WTC11 (cell line): ENCODE measurements at regions not wholly inside any gene's neighbourhood (a gene's known extent, or its start where the extent isn't known, plus 50 kb on each side); places are given as distances from the start of the nearest gene placed in this dataset.
"Not testable (repeated sequence)": the region's sequence is repeated elsewhere in the genome, so short reads cannot be mapped to it uniquely, and the experiment has no call there.

Source experiments
- ATAC-seq: fragments of 200-7000 bp; cut with Tn5 transposase; 2 replicates; pipeline ENCODE4 v1.10.0; 2021; ENCODE audit warnings: mild to moderate bottlenecking, moderate library complexity
- CTCF ChIA-PET: fragments of 300-600 bp; sonication (Branson Sonifier 250); formaldehyde crosslinking; loops from one replicate; lab custom pipeline; 2021; ENCODE audit warnings: antibody characterized with exemption; lab: Charles Lee
- POLR2A ChIA-PET: fragments of 350-600 bp; sonication (Branson Sonifier 250); formaldehyde crosslinking; loops from one replicate; lab custom pipeline; 2021; ENCODE audit warnings: antibody characterized with exemption; lab: Charles Lee
- DNase-seq: peaks from one replicate; pipeline ENCODE4 v3.0.0; 2021; ENCODE audit warnings: low spot score
- H3K27ac Mint-ChIP-seq: 2 replicates; pipeline ENCODE4 v1.8.0; 2021; ENCODE audit warnings: mixed read lengths
- H3K27me3 Mint-ChIP-seq: 2 replicates; pipeline ENCODE4 v1.8.0; 2021; ENCODE audit warnings: low read depth, mild to moderate bottlenecking, moderate library complexity, mixed read lengths
- H3K36me3 Mint-ChIP-seq: 2 replicates; pipeline ENCODE4 v1.8.0; 2021; ENCODE audit warnings: mixed read lengths
- H3K4me1 Mint-ChIP-seq: 2 replicates; pipeline ENCODE4 v1.8.0; 2022; ENCODE audit warnings: mixed read lengths
- H3K4me3 Mint-ChIP-seq: 2 replicates; pipeline ENCODE4 v1.8.0; 2021; ENCODE audit warnings: mild to moderate bottlenecking, moderate library complexity, mixed read lengths
- H3K9me3 Mint-ChIP-seq: 2 replicates; pipeline ENCODE4 v1.8.0; 2021; ENCODE audit warnings: mixed read lengths
- CDX4 ChIP-seq: fragments of 250-450 bp; sonication (Bioruptor Pico); IDR thresholded peaks from 2 replicates; pipeline ENCODE4 v1.9.0; 2021; ENCODE audit warnings: moderate library complexity, mild to moderate bottlenecking, inconsistent platforms, borderline replicate concordance
- EMX1 ChIP-seq: fragments of 250-450 bp; sonication (Bioruptor Pico); IDR thresholded peaks from 2 replicates; pipeline ENCODE4 v1.8.0; 2021; ENCODE audit warnings: mild to moderate bottlenecking
- ETV6 ChIP-seq: sonication (generic); formaldehyde crosslinking; IDR thresholded peaks from 2 replicates; pipeline ENCODE4 v1.8.1; 2022; ENCODE audit warnings: mild to moderate bottlenecking, missing genetic modification reagents
- GTF2I ChIP-seq: fragments of 250-450 bp; sonication (Bioruptor Pico); conservative IDR thresholded peaks from 2 replicates; pipeline ENCODE4 v1.4.0; 2021; ENCODE audit warnings: mild to moderate bottlenecking
- NFE2L1 ChIP-seq: sonication (generic); formaldehyde crosslinking; IDR thresholded peaks from 2 replicates; pipeline ENCODE4 v1.8.1; 2023; ENCODE audit warnings: missing genetic modification reagents
- NR1H2 ChIP-seq: sonication (generic); formaldehyde crosslinking; IDR thresholded peaks from 2 replicates; pipeline ENCODE4 v1.9.0; 2021; ENCODE audit warnings: mild to moderate bottlenecking, moderate library complexity, missing genetic modification reagents
- SMAD3 ChIP-seq: sonication (generic); formaldehyde crosslinking; IDR thresholded peaks from 2 replicates; pipeline ENCODE4 v1.8.0; 2022; ENCODE audit warnings: missing genetic modification reagents, mild to moderate bottlenecking, borderline replicate concordance
- SMAD4 ChIP-seq: sonication (generic); formaldehyde crosslinking; IDR thresholded peaks from 2 replicates; pipeline ENCODE4 v1.8.0; 2022; ENCODE audit warnings: mild to moderate bottlenecking, missing genetic modification reagents
- TEAD1 ChIP-seq: sonication (generic); formaldehyde crosslinking; IDR thresholded peaks from 2 replicates; pipeline ENCODE4 v1.8.0; 2022; ENCODE audit warnings: mild to moderate bottlenecking, missing genetic modification reagents
- TEAD4 ChIP-seq: sonication (generic); formaldehyde crosslinking; IDR thresholded peaks from 2 replicates; pipeline ENCODE4 v1.8.0; 2022; ENCODE audit warnings: mild to moderate bottlenecking, missing genetic modification reagents
- ZNF138 ChIP-seq: sonication (generic); formaldehyde crosslinking; conservative IDR thresholded peaks from 2 replicates; pipeline ENCODE4 v1.8.1; 2022; ENCODE audit warnings: mild to moderate bottlenecking, moderate library complexity, missing genetic modification reagents
- ZNF317 ChIP-seq: sonication (generic); formaldehyde crosslinking; IDR thresholded peaks from 2 replicates; pipeline ENCODE4 v1.8.1; 2023; ENCODE audit warnings: low read depth, mild to moderate bottlenecking, moderate library complexity, missing genetic modification reagents, borderline replicate concordance
- TF ChIP-seq, protein P1 (sequence below): sonication (generic); formaldehyde crosslinking; IDR thresholded peaks from 2 replicates; pipeline ENCODE4 v1.8.0; 2023; ENCODE audit warnings: missing genetic modification reagents
- TF ChIP-seq, protein P2 (sequence below): sonication (generic); formaldehyde crosslinking; IDR thresholded peaks from 2 replicates; pipeline ENCODE4 v1.8.0; 2022; ENCODE audit warnings: missing genetic modification reagents

GRCh38 chr14:106013879-106014376, 487.5 kb downstream of the TMEM121 start:
- H3K4me3 Mint-ChIP-seq, result no peak overlapping the region

DNA sequence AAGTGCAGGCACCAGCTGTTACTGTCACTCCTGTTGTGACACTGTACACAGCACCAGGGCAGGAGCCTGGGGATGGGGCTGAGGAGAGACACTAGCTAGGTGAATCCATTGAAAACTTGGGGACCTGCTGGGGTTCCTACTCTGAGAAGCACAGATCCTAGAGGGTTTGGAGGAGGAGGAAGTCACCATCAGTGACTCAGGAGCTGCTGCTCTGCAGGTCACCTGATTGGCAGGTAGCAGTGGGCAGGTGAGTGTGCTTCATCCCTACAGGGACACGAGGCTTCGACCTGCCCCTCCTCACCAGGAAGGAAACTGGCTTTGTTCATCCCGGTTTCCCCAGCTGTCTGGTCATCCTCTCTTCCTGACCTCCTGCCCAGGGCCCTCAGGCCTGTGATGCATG, 491.6 kb downstream of the TMEM121 start:
- not testable (repeated sequence) for H3K4me1 Mint-ChIP-seq
- H3K36me3 Mint-ChIP-seq, result peaks cover 71% of the 10 kb centered on the region

More at GRCh38 chr14:106013879-106014376, 487.5 kb downstream of the TMEM121 start:
- peaks cover 65% of the 10 kb centered on the region for H3K36me3 Mint-ChIP-seq
- no peak for DNase-seq
- no peak for TF ChIP-seq SMAD3 (CRISPR knock-in tag)
- H3K9me3 Mint-ChIP-seq, result peaks cover 70% of the 10 kb centered on the region
- ChIA-PET POLR2A (no interaction called here), CTCF (no interaction called here)
- H3K4me1 Mint-ChIP-seq, result no peaks in the 10 kb centered on the region
- no peak for ATAC-seq
- peaks cover 2% of the 10 kb centered on the region; the same call in 1 of the 2 replicates for H3K27me3 Mint-ChIP-seq
- H3K27ac Mint-ChIP-seq, result no peak overlapping the region

GRCh38 chr14:106021832-106022231, 495.4 kb downstream of the TMEM121 start:
- TF ChIP-seq, protein P1, sequence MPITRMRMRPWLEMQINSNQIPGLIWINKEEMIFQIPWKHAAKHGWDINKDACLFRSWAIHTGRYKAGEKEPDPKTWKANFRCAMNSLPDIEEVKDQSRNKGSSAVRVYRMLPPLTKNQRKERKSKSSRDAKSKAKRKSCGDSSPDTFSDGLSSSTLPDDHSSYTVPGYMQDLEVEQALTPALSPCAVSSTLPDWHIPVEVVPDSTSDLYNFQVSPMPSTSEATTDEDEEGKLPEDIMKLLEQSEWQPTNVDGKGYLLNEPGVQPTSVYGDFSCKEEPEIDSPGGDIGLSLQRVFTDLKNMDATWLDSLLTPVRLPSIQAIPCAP (CRISPR knock-in tag), result no peak
- TF ChIP-seq EMX1 (CRISPR knock-in tag) (no peak), SMAD4 (CRISPR knock-in tag) (no peak), ETV6 (CRISPR knock-in tag) (no peak), NFE2L1 (CRISPR knock-in tag) (no peak), CDX4 (CRISPR knock-in tag) (no peak), ZNF317 (CRISPR knock-in tag) (no peak), GTF2I (CRISPR knock-in tag) (no peak), NR1H2 (CRISPR knock-in tag) (no peak), TEAD4 (no peak), TEAD1 (CRISPR knock-in tag) (no peak), ZNF138 (CRISPR knock-in tag) (no peak)
- TF ChIP-seq, protein P2, sequence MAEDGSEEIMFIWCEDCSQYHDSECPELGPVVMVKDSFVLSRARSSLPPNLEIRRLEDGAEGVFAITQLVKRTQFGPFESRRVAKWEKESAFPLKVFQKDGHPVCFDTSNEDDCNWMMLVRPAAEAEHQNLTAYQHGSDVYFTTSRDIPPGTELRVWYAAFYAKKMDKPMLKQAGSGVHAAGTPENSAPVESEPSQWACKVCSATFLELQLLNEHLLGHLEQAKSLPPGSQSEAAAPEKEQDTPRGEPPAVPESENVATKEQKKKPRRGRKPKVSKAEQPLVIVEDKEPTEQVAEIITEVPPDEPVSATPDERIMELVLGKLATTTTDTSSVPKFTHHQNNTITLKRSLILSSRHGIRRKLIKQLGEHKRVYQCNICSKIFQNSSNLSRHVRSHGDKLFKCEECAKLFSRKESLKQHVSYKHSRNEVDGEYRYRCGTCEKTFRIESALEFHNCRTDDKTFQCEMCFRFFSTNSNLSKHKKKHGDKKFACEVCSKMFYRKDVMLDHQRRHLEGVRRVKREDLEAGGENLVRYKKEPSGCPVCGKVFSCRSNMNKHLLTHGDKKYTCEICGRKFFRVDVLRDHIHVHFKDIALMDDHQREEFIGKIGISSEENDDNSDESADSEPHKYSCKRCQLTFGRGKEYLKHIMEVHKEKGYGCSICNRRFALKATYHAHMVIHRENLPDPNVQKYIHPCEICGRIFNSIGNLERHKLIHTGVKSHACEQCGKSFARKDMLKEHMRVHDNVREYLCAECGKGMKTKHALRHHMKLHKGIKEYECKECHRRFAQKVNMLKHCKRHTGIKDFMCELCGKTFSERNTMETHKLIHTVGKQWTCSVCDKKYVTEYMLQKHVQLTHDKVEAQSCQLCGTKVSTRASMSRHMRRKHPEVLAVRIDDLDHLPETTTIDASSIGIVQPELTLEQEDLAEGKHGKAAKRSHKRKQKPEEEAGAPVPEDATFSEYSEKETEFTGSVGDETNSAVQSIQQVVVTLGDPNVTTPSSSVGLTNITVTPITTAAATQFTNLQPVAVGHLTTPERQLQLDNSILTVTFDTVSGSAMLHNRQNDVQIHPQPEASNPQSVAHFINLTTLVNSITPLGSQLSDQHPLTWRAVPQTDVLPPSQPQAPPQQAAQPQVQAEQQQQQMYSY (CRISPR knock-in tag), result no peak
- ChIA-PET POLR2A (no interaction called here), CTCF (no interaction called here)
- Mint-ChIP-seq H3K4me3 (no peak overlapping the region), H3K27me3 (peaks cover 3% of the 10 kb centered on the region; the same call in 1 of the 2 replicates), H3K36me3 (peaks cover 75% of the 10 kb centered on the region), H3K4me1 (no peaks in the 10 kb centered on the region), H3K9me3 (peaks cover 90% of the 10 kb centered on the region), H3K27ac (no peak overlapping the region)
- DNase-seq (no peak), ATAC-seq (no peak)

More for the DNA sequence above, 491.6 kb downstream of the TMEM121 start:
- ATAC-seq, POLR2A ChIA-PET, H3K27me3 Mint-ChIP-seq, H3K4me3 Mint-ChIP-seq, CTCF ChIA-PET, DNase-seq, H3K27ac Mint-ChIP-seq: not testable (repeated sequence)
- H3K9me3 Mint-ChIP-seq, result peaks cover 87% of the 10 kb centered on the region

- H3K36me3 Mint-ChIP-seq, result peaks cover 70% of the 10 kb centered on the region
- H3K4me1 Mint-ChIP-seq, H3K4me3 Mint-ChIP-seq, DNase-seq, POLR2A ChIA-PET, H3K27ac Mint-ChIP-seq, ATAC-seq, CTCF ChIA-PET, H3K27me3 Mint-ChIP-seq: not testable (repeated sequence)
- H3K9me3 Mint-ChIP-seq, result peaks cover 87% of the 10 kb centered on the region
Measured at GRCh38 chr14:106022648-106023047, 496.3 kb downstream of the TMEM121 start.
